BE2C (cell line): ENCODE measurements at regions not wholly inside any gene's neighbourhood (a gene's known extent, or its start where the extent isn't known, plus 50 kb on each side); places are given as distances from the start of the nearest gene placed in this dataset.
"Not testable (repeated sequence)": the region's sequence is repeated elsewhere in the genome, so short reads cannot be mapped to it uniquely, and the experiment has no call there.

ENCODE experiments used
- DNase-seq: peaks from one replicate; pipeline ENCODE4 v3.0.0-alpha.2; 2020
- H3K27me3 ChIP-seq: fragments of 250-450 bp; sonication (Bioruptor Pico); 2 replicates; pipeline ENCODE4 v1.5.1; 2020; ENCODE audit warnings: mild to moderate bottlenecking
- H3K36me3 ChIP-seq: fragments of 250-450 bp; sonication (Bioruptor Pico); 2 replicates; pipeline ENCODE4 v1.5.1; 2020; ENCODE audit warnings: mild to moderate bottlenecking
- H3K4me1 ChIP-seq: fragments of 250-450 bp; sonication (Bioruptor Pico); 2 replicates; pipeline ENCODE4 v1.5.1; 2020
- H3K4me3 ChIP-seq: 2 replicates; pipeline ENCODE4 v1.5.1; 2011; ENCODE audit warnings: low read depth, low read length
- H3K9me3 ChIP-seq: fragments of 250-450 bp; sonication (Bioruptor Pico); 2 replicates; pipeline ENCODE4 v1.5.1; 2020
- TF ChIP-seq, protein P1 (sequence below): IDR thresholded peaks from 2 replicates; pipeline ENCODE4 v1.5.1; 2012; ENCODE audit warnings: mild to moderate bottlenecking, low read depth, low read length

DNA sequence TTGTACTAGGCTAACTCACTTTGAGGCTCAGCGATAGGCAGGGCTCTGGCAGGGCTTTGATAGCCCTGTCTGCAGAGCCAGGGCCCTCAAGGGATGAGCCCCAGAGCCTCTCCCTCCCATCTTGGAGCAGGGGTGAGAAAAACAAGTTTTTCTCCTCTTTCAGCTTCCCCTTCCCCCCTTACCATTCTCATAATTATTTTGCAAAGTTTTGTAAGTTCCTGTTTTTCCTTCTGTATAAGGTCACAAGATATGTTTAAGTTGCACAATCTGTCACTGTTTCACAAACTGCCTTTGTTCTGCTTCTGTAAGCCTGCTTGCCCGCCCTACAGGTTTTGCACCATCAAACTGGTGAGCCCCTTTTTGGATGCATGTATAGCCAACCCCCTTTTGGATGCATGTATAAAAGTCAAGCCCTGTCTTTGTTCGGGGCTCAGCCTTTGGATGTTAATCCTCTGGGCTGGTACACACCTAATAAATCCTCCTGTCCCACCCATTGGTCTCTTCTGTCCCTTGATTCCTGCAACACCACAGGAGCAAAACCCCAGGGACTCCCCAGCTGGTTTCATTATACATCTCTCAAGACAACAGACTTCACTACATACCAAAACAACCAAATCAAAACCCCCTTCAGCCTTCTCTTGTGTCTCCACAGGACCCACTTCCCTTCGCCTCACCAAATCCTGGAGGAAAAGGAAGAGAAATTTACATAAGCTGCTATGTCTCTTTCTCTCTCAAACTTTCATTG is 52.5 kb upstream of the RESF1 start:
- DNase-seq = no peak
- Histone ChIP-seq H3K36me3 (no peaks in the 10 kb centered on the region), H3K4me1 (no peaks in the 10 kb centered on the region), H3K27me3 (no peaks in the 10 kb centered on the region), H3K4me3 (no peak overlapping the region), H3K9me3 (no peaks in the 10 kb centered on the region)
- TF ChIP-seq, protein P1, sequence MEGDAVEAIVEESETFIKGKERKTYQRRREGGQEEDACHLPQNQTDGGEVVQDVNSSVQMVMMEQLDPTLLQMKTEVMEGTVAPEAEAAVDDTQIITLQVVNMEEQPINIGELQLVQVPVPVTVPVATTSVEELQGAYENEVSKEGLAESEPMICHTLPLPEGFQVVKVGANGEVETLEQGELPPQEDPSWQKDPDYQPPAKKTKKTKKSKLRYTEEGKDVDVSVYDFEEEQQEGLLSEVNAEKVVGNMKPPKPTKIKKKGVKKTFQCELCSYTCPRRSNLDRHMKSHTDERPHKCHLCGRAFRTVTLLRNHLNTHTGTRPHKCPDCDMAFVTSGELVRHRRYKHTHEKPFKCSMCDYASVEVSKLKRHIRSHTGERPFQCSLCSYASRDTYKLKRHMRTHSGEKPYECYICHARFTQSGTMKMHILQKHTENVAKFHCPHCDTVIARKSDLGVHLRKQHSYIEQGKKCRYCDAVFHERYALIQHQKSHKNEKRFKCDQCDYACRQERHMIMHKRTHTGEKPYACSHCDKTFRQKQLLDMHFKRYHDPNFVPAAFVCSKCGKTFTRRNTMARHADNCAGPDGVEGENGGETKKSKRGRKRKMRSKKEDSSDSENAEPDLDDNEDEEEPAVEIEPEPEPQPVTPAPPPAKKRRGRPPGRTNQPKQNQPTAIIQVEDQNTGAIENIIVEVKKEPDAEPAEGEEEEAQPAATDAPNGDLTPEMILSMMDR = no peak

DNA sequence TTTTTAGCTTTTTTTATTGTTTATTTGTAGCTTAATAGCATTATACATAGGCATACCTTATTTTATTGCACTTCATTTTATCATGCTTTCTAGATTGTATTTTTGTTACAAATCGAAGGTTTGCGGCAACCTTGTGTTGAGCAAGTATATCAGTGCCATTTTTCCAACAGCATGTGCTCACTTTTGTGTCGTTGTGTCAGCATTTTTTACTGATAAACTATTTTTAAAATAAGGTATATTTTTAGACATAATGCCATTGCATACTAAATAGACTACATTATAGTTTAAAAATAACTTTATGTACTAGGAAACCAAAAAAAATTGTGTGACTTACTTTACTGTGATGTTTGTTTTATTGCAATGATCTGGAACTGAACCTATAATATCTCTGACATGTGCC is 56.2 kb upstream of the RESF1 start:
- no peaks in the 10 kb centered on the region for H3K27me3 ChIP-seq
- no peaks in the 10 kb centered on the region for H3K9me3 ChIP-seq
- DNase-seq = no peak
- H3K4me1 ChIP-seq = no peaks in the 10 kb centered on the region
- H3K4me3 ChIP-seq = no peak overlapping the region
- TF ChIP-seq, protein P1 = no peak
- no peaks in the 10 kb centered on the region for H3K36me3 ChIP-seq

DNA sequence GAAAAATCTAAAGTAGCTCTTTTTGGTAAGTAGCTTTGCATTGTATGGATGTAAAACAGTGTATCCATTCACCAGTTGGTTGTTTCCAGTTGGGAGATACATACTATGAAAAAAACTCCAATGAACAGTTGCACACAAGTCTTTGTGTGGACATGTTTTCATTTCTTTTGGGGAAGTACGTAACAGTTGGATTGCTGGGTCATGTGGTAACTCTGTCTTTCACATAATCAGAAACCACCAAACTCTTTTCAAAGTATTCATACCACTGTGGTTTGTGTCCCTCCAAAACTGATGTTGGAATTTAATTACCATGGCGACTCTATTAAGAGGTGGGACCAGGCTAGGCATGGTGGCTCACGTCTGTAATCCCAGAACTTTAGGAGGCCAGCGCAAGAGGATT is 58.9 kb upstream of the RESF1 start:
- DNase-seq = no peak
- Histone ChIP-seq H3K36me3 (no peaks in the 10 kb centered on the region), H3K9me3 (no peaks in the 10 kb centered on the region), H3K4me3 (no peak overlapping the region), H3K4me1 (no peaks in the 10 kb centered on the region), H3K27me3 (no peaks in the 10 kb centered on the region)
- TF ChIP-seq, protein P1 = no peak

DNA sequence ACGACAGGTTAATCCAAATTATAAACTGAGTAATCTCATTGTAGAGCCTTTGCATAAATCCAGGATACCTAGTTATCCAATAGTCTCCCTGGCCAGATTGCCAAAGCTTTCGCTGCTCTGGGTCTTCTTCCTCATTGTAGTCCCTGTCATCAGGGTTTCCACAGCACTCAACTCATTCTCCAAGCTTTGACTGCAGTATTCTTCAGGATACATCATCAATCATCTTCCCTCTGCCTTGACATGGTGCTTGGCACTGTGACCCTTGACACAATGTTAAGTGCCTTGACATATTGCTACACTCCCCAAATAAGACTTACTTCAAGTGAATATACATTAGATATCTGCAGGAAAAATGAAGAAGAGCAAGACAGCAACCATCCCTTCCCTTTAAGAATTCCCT is 60.1 kb upstream of the RESF1 start:
- no peak overlapping the region for H3K4me3 ChIP-seq
- H3K4me1 ChIP-seq = no peaks in the 10 kb centered on the region
- no peak for DNase-seq
- H3K27me3 ChIP-seq = no peaks in the 10 kb centered on the region
- no peaks in the 10 kb centered on the region for H3K9me3 ChIP-seq
- H3K36me3 ChIP-seq = no peaks in the 10 kb centered on the region
- TF ChIP-seq, protein P1 = no peak

DNA sequence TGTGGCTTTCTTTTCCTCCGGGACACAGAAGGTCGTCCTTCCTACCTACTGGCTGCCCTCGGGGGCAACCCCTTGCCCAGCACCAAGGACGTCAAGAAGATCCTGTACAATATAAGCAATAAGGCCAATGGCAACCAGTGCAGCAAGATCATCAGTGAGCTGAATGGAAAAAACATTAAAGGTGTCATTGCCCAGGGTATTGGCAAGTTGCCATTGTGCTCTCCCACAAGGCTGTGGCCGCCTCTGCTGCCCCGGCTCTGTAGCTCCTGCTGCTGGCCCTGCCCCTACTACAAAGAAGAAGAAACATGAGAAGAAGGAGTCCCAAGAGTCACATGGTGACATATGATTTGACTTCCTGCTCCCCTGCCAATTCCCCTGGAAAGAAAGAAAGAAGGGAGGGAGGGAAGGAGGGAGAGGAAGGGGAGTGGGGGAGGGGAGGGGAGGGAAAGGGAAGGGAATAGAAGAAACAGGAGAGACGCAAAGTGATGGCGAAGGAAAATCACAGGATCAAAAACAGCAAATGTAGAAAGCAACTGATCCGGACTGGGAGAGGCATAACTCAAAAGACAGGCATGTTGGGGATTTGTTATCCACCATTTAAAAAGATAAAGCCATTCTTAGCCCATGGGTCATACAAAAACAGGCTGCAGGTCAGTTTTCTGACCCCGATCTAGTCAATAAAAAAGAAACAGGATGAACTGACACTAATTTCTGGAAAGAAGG is 61.3 kb upstream of the RESF1 start:
- Histone ChIP-seq H3K4me3 (no peak overlapping the region), H3K9me3 (no peaks in the 10 kb centered on the region)

DNA sequence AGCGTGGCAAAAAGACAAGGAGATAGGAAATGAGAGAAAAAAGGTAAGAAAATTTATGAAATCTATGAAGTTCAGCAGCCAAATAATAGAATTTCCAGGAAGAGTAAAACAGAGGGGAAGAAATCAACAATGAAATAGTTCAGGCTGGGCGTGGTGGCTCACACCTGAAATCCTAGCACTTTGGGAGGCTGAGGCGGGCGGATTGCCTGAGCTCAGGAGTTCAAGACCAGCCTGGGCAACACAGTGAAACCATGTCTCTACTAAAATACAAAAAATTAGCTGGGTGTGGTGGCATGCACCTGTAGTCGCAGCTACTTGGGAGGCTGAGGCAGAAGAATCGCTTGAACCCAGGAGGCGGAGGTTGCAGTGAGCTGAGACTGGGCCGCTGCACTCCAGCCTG is 62.1 kb upstream of the RESF1 start:
- not testable (repeated sequence) for H3K36me3 ChIP-seq, DNase-seq, H3K4me1 ChIP-seq, H3K9me3 ChIP-seq, H3K4me3 ChIP-seq, H3K27me3 ChIP-seq

More for the DNA sequence above, 61.3 kb upstream of the RESF1 start:
- Histone ChIP-seq H3K4me1 (no peaks in the 10 kb centered on the region), H3K36me3 (no peaks in the 10 kb centered on the region), H3K27me3 (no peaks in the 10 kb centered on the region)
- TF ChIP-seq, protein P1 = no peak
- DNase-seq = peak; percentile 36
